ENCODE measurements at regions not wholly inside any gene's neighbourhood (a gene's known extent, or its start where the extent isn't known, plus 50 kb on each side); places are given as distances from the start of the nearest gene placed in this dataset.

DNA sequence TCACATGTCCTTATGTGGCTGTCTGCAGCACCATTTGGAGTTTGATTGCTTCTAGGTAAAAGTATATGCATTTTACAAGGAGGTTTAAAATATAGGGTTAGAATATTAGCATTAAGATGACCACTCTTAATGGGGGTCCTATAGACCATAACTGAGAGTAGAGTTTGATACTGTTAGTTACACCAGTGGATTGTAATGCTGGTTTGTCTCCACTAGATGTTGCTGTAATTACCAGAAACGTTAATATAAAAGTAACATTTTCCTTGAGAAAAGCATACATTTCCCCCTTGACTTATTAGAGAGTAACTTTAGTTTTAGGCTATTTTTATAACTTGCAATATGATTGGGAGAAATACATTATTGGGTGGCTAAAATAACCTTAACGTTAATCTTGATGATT is 93.0 kb downstream of the ZXDA start:
- Histone ChIP-seq H3K14ac (ENCODE audit: insufficient read length) (no peak overlapping the region), H3K23ac (ENCODE audit: insufficient read length) (no peak overlapping the region), H3K79me2 (ENCODE audit: control insufficient read depth in 1 of 2, insufficient read depth in 2 of 2, low read length in 2 of 2) (no peaks in the 10 kb centered on the region), H3K23me2 (ENCODE audit: low read depth, low read length) (no peaks in the 10 kb centered on the region), H2AK5ac (ENCODE audit: low read depth, low read length) (no peak overlapping the region), H2BK12ac (ENCODE audit: low read depth, low read length) (no peak overlapping the region), H2BK5ac (ENCODE audit: low read depth, low read length) (no peak overlapping the region), H2BK15ac (ENCODE audit: low read length) (no peak overlapping the region), H3K36me3 (ENCODE audit: control insufficient read depth in 2 of 4, insufficient read depth in 4 of 4, low read length in 3 of 4) (no peaks in the 10 kb centered on the region), H4K20me1 (replicated peaks in 1 of 2; ENCODE audit: control insufficient read depth in 1 of 2, insufficient read depth in 2 of 2, low read length in 2 of 2) (no peaks in the 10 kb centered on the region), H4K8ac (ENCODE audit: extremely low read depth, insufficient read depth, low read length) (no peak overlapping the region), H3K4me3 (ENCODE audit: extremely low read depth in 1 of 4, insufficient read depth in 2 of 4, low read depth in 3 of 4, low read length in 4 of 4) (no peak overlapping the region), H3K18ac (ENCODE audit: extremely low read depth, low read length) (no peak overlapping the region), H2BK20ac (ENCODE audit: low read length) (no peak overlapping the region), H3K56ac (replicated peaks; ENCODE audit: insufficient read length, low read depth, low read length) (no peak overlapping the region), H2BK120ac (replicated peaks; ENCODE audit: low read depth, low read length) (no peak overlapping the region), H3K27me3 (replicated peaks in 1 of 4; ENCODE audit: control insufficient read depth in 3 of 4, extremely low read depth in 1 of 4, insufficient read depth in 3 of 4, low read length in 3 of 4) (no peaks in the 10 kb centered on the region), H3K4me2 (ENCODE audit: insufficient read depth in 1 of 2, low read depth in 2 of 2, low read length in 2 of 2) (no peak overlapping the region), H4K91ac (replicated peaks; ENCODE audit: insufficient read length, low read length) (no peak overlapping the region), H3K4me1 (replicated peaks in 1 of 4; ENCODE audit: control insufficient read depth in 3 of 4, insufficient read depth in 4 of 4, low read length in 3 of 4) (no peaks in the 10 kb centered on the region), H3K27ac (ENCODE audit: low read depth, low read length) (no peak overlapping the region), H3K79me1 (ENCODE audit: low read depth, low read length) (no peaks in the 10 kb centered on the region), H3K4ac (replicated peaks; ENCODE audit: insufficient read length, low read depth, low read length) (no peak overlapping the region), H3K9me3 (ENCODE audit: insufficient read depth in 2 of 2, low read depth in 1 of 2, low read length in 1 of 2) (peaks cover 4 to 18% of the 10 kb centered on the region in 2 experiments; a peak in 3 of 4 replicates), H3K9ac (replicated peaks in 1 of 4; ENCODE audit: extremely low read depth in 1 of 4, low read depth in 3 of 4, low read length in 3 of 4) (no peak overlapping the region), H4K5ac (ENCODE audit: insufficient read length, low read depth, low read length) (no peak overlapping the region), H2AFZ (ENCODE audit: low read length) (no peak overlapping the region)
- 17% methylated on average over 2 of the region's 2 CpGs; no CpG with 5 or more reads in 1 of the 2 experiments for WGBS, 2 experiments (ENCODE audit: extremely low coverage in 1 of 2, insufficient coverage in 1 of 2, insufficient read length in 1 of 2, insufficient replicate concordance in 2 of 2, low coverage in 1 of 2, low lambda C conversion rate in 2 of 2, missing lambda C conversion rate in 1 of 2)
- FAIRE-seq (no peak), DNase-seq (ENCODE audit: low read depth in 1 of 2, low spot score in 2 of 2) (no peak)
- CTCF ChIA-PET (ENCODE audit: partially characterized antibody): no interaction called here
- TF ChIP-seq SIN3A (conservative IDR thresholded peaks at IDR 0.05 in 1 of 2, IDR thresholded peaks at IDR 0.05 in 1 of 2; ENCODE audit: low read depth in 1 of 2, low read length in 2 of 2) (no peak), EGR1 (IDR thresholded peaks at IDR 0.05; ENCODE audit: borderline replicate concordance, low read depth, low read length) (no peak), RAD21 (IDR thresholded peaks at IDR 0.05 in 1 of 2, conservative IDR thresholded peaks at IDR 0.05 in 1 of 2; ENCODE audit: low read depth in 2 of 2, low read length in 2 of 2) (0 out of 4 replicates have a peak, but pooled peaks of 1 of the 2 experiments have one; percentile 3)
- POLR2A ChIA-PET (ENCODE audit: partially characterized antibody): no interaction called here
